Smooth muscle cell (in vitro differentiated cells): ENCODE measurements at regions not wholly inside any gene's neighbourhood (a gene's known extent, or its start where the extent isn't known, plus 50 kb on each side); places are given as distances from the start of the nearest gene placed in this dataset.

Experiments used
- DNase-seq: peaks from one replicate; lab custom pipeline; 2025; ENCODE audit not compliant: unreplicated experiment; lab: John Stamatoyannopoulos, UW
- H2AFZ ChIP-seq: fragments of 200-600 bp; sonication (generic); 2 replicates; pipeline ENCODE4 v1.6.0; 2016; ENCODE audit warnings: antibody characterized with exemption, low read depth, mild to moderate bottlenecking
- H3F3A ChIP-seq: fragments of 200-600 bp; sonication (generic); 2 replicates; pipeline ENCODE4 v1.6.0; 2017; ENCODE audit warnings: antibody characterized with exemption, low read depth
- H3K27ac ChIP-seq: fragments of 200-600 bp; sonication (generic); 2 replicates; pipeline ENCODE4 v1.5.1; 2016; ENCODE audit warnings: low read depth, mild to moderate bottlenecking
- H3K27me3 ChIP-seq: fragments of 200-600 bp; sonication (generic); 2 replicates; pipeline ENCODE4 v1.6.1; 2016; ENCODE audit warnings: low read depth, mild to moderate bottlenecking
- H3K36me3 ChIP-seq: fragments of 200-600 bp; sonication (generic); 2 replicates; pipeline ENCODE4 v1.5.1; 2016; ENCODE audit warnings: low read depth
- H3K4me1 ChIP-seq: fragments of 200-600 bp; sonication (generic); 2 replicates; pipeline ENCODE4 v1.5.1; 2016; ENCODE audit warnings: low read depth
- H3K4me2 ChIP-seq: fragments of 200-600 bp; sonication (generic); 2 replicates; pipeline ENCODE4 v1.6.0; 2016; ENCODE audit warnings: mild to moderate bottlenecking
- H3K4me3 ChIP-seq: fragments of 200-600 bp; sonication (generic); 2 replicates; pipeline ENCODE4 v1.5.1; 2016; ENCODE audit warnings: mild to moderate bottlenecking
- H3K79me2 ChIP-seq: fragments of 200-600 bp; sonication (generic); 2 replicates; pipeline ENCODE4 v1.6.0; 2016; ENCODE audit warnings: low read depth, mild to moderate bottlenecking
- H3K9ac ChIP-seq: fragments of 200-600 bp; sonication (generic); 2 replicates; pipeline ENCODE4 v1.6.0; 2016; ENCODE audit warnings: low read depth
- H3K9me3 ChIP-seq: fragments of 200-600 bp; sonication (generic); replicated peaks from 2 replicates; pipeline ENCODE4 v1.5.1; 2016; ENCODE audit warnings: low read depth
- H4K20me1 ChIP-seq: fragments of 200-600 bp; sonication (generic); 2 replicates; pipeline ENCODE4 v1.6.0; 2016; ENCODE audit warnings: low read depth
- CTCF ChIP-seq: fragments of 200-600 bp; sonication (generic); IDR thresholded peaks from 2 replicates; pipeline ENCODE4 v1.5.1; 2017; ENCODE audit warnings: borderline replicate concordance, mild to moderate bottlenecking, antibody characterized with exemption; ENCODE audit not compliant: insufficient read depth, poor library complexity, severe bottlenecking
- WGBS: methylation state at CpG from one replicate; pipeline ENCODE4 v1.1.7; 2016; ENCODE audit warnings: low lambda C conversion rate; 5-methylcytosine and 5-hydroxymethylcytosine counted together

DNA sequence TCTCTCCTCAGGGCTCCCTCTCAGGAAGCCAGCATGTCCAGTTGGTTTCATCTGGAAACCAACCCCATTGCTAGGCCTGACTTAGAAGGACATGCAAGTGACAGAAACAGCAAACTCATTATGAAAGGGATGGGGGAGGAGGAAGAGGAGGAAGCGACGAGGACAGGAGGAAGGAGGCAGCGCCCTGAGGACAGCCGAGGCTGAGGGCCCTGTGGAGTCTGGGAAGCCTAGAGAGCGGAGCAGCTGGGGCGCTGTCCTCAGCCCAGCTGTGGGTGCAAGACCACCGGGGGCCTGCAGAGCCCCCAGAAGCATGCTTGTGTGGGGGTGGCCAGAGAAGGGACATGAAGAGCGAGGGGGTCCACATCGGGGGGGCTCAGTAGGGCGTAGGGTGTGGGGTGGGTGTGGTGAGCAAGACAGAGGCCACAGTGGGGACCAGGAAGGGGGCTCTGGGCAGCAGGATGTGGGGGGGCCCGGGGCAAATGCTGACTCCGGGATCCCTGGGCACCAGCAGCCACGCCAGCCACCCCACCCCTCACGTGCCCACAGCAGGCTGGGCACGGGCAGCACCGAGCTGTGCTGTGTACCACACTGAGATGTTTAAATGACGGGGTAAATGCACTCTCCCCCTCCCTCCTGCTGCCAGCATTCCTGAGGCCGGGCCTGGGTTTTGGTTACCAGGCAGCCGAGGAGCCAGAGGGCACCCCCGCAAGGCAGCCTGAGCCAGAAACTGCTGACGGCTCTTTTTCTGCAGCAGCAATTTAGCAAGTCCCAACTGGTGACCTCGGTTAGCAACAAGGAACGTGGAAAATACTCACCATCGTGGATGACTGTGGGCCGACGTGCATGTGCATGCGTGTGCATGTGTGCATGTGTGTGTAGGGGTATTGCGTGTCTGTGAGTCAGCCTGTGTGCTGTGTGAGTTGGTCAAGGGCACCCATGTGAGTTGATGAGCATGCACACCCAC is 82.7 kb upstream of the LINC01488 start:
- peak overlapping the region; percentile 47 for H3K4me2 ChIP-seq
- peak overlapping the region; percentile 76 for H3K27ac ChIP-seq
- no peak for TF ChIP-seq CTCF
- H4K20me1 ChIP-seq, result no peaks in the 10 kb centered on the region
- H3K4me3 ChIP-seq, result no peak overlapping the region
- peaks cover 8% of the 10 kb centered on the region for H3K4me1 ChIP-seq
- H2AFZ ChIP-seq, result no peak overlapping the region
- WGBS, result 65% methylated on average over 28 of the region's 28 CpGs
- no peaks in the 10 kb centered on the region for H3K27me3 ChIP-seq
- DNase-seq, result peak; percentile 24
- H3F3A ChIP-seq, result no peaks in the 10 kb centered on the region
- H3K36me3 ChIP-seq, result no peaks in the 10 kb centered on the region
- peak overlapping the region; percentile 29 for H3K9ac ChIP-seq
- no peaks in the 10 kb centered on the region for H3K79me2 ChIP-seq
- no peaks in the 10 kb centered on the region for H3K9me3 ChIP-seq

DNA sequence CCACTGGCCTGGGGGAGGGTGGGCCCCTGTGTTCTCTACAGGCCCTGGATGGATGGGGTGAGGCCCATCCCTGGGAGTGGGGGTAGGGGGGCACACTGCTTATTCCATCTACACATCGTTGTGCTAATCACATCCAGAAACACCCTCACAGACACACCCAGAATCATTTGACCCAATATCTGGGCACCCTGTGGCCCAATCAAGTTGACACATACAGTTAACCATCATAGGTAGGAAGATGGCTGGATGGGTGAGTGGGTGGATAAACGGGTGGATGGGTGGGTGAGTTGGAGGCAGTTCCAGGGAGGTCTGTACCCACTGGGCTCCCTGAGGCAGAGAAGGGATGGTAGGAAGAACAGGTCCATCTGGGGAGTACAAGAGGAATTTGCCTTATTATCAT is 81.3 kb upstream of the LINC01488 start:
- H4K20me1 ChIP-seq, result no peaks in the 10 kb centered on the region
- H3K4me3 ChIP-seq, result no peak overlapping the region
- H3F3A ChIP-seq, result no peaks in the 10 kb centered on the region
- H3K4me2 ChIP-seq, result no peak overlapping the region
- 88% methylated on average over 2 of the region's 2 CpGs for WGBS
- no peak for DNase-seq
- no peaks in the 10 kb centered on the region for H3K79me2 ChIP-seq
- no peak overlapping the region for H3K9ac ChIP-seq
- H3K27ac ChIP-seq, result no peak overlapping the region
- no peaks in the 10 kb centered on the region for H3K36me3 ChIP-seq
- H2AFZ ChIP-seq, result no peak overlapping the region
- no peaks in the 10 kb centered on the region for H3K27me3 ChIP-seq
- H3K4me1 ChIP-seq, result peaks cover 8% of the 10 kb centered on the region
- no peaks in the 10 kb centered on the region for H3K9me3 ChIP-seq
- TF ChIP-seq CTCF, result no peak

DNA sequence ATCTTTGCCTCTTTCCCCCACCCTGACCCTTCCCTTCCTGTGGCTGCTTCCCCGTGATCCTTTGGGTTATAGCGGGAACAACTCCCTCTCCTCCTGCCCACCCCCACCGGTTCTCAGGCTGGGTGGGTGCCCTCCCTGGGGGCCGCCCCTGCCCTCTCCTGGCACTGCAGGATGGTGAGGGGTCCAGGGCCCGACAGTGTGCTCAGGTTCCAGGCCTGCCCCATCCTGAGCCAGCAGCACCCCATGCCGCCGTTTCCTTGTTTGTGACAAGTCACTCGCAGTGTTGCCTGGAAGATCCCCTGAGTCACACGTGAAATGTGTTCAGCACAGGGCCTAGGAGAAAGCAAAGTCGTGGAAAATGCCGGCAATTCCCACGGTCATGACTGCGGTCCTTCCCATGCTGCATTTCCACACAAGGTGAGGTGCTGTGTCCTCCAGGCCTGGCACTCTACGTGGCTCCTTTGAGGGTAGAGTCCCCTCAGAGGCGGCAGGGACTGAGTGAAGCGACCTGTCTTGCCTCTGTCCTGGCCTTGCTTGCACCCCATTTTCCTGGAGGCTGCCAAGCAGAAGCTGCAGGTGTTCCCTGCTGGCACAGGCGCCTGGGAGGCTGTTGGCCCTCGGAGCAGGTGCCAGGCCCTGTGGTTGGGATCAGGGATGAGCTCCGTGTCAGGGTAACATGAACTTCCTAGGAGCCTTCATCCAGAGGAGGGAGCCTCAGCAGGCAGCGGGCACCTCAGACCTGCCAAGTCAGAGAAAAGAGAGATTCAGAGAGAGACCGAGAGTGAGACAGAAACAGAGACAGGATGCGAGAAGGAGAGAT is 80.5 kb upstream of the LINC01488 start:
- H3F3A ChIP-seq, result no peaks in the 10 kb centered on the region

More for the DNA sequence above, 80.5 kb upstream of the LINC01488 start:
- no peak for DNase-seq
- Histone ChIP-seq H3K9me3 (no peaks in the 10 kb centered on the region), H3K27ac (no peak overlapping the region), H3K9ac (no peak overlapping the region), H3K36me3 (no peaks in the 10 kb centered on the region), H4K20me1 (no peaks in the 10 kb centered on the region), H3K79me2 (no peaks in the 10 kb centered on the region), H3K4me3 (no peak overlapping the region), H3K27me3 (no peaks in the 10 kb centered on the region), H2AFZ (no peak overlapping the region), H3K4me1 (peaks cover 8% of the 10 kb centered on the region), H3K4me2 (no peak overlapping the region)
- WGBS, result 89% methylated on average over 20 of the region's 22 CpGs
- TF ChIP-seq CTCF, result no peak
